ENCODE measurements at regions not wholly inside any gene's neighbourhood (a gene's known extent, or its start where the extent isn't known, plus 50 kb on each side); places are given as distances from the start of the nearest gene placed in this dataset.

DNA sequence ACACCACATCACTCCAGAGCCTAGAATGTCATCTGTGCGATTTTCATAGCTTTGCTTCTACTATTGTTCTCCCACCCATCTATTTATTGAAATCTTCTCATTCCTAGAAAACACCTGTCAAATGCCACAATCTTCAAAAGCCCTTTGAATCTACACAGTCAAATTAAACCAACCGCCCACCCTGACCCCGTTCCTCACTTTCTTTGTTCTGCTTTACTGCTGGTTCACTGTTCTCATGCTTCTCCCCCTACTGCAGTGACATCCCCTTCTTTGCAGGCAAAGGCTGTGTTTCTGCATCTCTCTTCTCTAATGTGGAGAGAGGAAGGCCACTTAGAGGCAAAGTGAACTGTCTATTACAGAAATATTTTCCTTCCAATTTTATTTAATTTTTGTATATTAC is 152.4 kb upstream of the NEBL start:
- TF ChIP-seq, protein P1, sequence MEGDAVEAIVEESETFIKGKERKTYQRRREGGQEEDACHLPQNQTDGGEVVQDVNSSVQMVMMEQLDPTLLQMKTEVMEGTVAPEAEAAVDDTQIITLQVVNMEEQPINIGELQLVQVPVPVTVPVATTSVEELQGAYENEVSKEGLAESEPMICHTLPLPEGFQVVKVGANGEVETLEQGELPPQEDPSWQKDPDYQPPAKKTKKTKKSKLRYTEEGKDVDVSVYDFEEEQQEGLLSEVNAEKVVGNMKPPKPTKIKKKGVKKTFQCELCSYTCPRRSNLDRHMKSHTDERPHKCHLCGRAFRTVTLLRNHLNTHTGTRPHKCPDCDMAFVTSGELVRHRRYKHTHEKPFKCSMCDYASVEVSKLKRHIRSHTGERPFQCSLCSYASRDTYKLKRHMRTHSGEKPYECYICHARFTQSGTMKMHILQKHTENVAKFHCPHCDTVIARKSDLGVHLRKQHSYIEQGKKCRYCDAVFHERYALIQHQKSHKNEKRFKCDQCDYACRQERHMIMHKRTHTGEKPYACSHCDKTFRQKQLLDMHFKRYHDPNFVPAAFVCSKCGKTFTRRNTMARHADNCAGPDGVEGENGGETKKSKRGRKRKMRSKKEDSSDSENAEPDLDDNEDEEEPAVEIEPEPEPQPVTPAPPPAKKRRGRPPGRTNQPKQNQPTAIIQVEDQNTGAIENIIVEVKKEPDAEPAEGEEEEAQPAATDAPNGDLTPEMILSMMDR (IDR thresholded peaks at IDR 0.05; ENCODE audit: low read depth, low read length), result no peak
- no peak for TF ChIP-seq EZH2phosphoT487 (IDR thresholded peaks at IDR 0.05; ENCODE audit: low read depth)

Measured in OCI-LY3 (cell line).